HG03565 (cell line): ENCODE measurements at regions not wholly inside any gene's neighbourhood (a gene's known extent, or its start where the extent isn't known, plus 50 kb on each side); places are given as distances from the start of the nearest gene placed in this dataset.

ENCODE experiments used
- ATAC-seq: cut with Tn5 transposase; IDR thresholded peaks from one replicate; pipeline ENCODE4 v1.9.1; 2021; ENCODE audit warnings: mild to moderate bottlenecking, moderate library complexity; ENCODE audit not compliant: unreplicated experiment

DNA sequence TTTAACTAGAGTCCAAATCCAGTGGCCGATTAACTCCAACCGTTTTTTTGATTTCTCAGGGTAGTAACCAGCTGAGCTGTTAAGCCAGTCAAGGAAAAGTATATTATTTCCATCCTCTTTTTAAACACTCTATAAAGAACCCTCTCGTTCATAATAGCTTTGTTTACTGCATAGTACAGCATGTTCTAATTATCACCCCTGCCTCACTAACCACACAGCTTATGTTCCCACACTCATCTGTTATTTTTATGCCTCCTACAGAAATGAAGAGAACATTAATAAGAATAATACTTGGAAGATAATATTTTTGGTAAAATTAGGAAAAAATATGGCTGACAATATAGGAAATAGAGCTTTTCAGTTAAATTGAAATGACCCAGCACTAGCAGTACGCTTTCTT, 2132.8 kb upstream of the CELF4 start:
- no peak for ATAC-seq

DNA sequence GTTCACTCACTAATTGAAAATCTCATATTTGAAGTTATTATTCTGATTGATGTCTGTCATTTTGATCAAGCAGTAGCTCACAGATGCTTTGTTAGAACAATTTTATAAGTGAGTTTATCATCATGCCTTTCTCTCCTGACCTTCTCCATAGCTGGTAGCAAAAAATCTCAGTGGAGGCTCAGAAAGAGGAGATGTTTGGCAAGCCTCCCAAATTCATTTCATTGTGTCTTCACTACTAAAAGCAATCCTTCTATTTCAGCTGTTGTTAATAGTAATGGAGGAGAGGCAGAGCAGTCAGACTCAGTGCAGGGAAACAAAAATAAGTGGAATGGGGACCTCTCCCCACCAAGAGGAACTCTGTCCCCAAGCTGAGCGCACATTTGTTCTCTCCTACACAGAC, 2127.8 kb upstream of the CELF4 start:
- ATAC-seq: no peak

GRCh38 chr18:39692367-39693015, 2126.9 kb upstream of the CELF4 start:
- ATAC-seq: no peak

- ATAC-seq: no peak
Measured at GRCh38 chr18:39685303-39685902, 2119.8 kb upstream of the CELF4 start.

DNA sequence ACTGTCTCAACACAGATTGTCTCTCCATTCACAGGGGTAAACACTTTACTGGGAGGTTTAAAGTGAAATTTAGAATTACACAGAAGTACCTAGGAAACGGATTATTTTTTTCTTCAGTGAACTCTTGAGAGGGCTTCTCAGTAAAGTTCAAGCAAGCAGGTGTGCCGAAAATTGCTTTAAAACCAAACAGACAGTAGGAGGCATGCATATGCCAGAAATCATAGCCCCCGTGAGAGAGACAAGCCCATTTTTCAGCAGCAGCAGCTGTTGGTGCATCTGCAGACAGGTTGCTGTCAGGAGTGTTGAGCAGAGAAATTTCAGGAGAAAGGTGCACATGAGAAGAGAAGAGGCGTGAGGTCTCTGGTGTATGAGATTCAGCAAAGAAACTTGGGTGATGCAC, 2115.5 kb upstream of the CELF4 start:
- no peak for ATAC-seq

- no peak for ATAC-seq
Measured at GRCh38 chr18:39675906-39676305, 2110.3 kb upstream of the CELF4 start.

GRCh38 chr18:39675368-39675767, 2109.8 kb upstream of the CELF4 start:
- ATAC-seq: no peak

DNA sequence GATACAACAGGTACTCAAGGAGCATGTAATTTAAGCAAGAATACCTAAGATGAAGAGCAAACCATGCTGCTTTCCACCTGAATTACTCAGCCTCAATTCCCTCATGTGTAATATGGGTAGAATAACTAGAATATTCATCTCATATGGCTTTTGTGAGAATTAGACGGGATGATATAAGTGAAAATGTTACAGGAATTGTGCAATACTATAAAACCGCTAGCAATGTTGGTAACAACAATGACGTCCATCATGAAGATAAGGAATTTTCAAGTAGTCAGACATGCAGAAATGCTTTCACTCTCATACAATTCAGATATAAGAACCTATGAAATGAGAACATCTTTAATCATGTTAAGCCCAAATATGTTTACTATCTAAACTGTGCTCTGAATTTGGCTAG, 2106.6 kb upstream of the CELF4 start:
- no peak for ATAC-seq

DNA sequence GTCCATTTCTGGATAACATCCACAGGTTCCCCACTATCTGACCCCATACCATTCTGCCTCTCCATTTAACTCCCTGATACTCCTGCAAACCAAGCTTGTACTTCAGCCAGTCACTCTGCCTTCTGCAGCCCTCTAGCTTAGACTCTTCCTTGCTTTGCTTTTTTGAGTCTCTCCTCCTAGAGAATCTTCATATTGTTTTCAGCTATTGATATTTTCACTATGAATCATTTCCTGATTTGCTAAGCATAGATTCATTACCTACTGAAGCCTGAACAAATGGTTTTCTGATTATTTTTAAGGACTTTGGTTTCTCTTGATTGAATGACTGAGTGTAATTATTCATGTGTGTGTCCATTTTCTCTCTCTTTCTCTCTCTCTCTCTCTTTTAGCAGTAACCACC, 2102.3 kb upstream of the CELF4 start:
- no peak for ATAC-seq

DNA sequence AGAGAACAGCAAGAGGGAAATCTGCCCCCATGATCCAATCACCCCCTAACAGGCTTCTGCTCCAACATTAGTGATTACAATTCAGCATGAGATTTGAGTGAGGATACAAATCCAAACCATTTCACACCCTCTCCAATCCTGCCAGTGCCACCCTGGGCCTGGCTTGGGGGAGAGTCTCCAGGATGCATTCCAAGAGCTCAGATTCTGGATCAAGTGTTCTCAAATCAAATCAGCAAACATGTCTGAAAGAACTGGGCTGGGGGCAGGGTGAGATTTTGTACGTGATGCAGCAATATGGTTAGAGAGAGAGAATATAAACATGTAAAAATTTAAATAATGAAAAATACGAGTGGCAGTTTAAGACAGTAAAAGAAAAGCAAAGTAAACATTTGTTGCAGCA, 2100.9 kb upstream of the CELF4 start:
- ATAC-seq: no peak

DNA sequence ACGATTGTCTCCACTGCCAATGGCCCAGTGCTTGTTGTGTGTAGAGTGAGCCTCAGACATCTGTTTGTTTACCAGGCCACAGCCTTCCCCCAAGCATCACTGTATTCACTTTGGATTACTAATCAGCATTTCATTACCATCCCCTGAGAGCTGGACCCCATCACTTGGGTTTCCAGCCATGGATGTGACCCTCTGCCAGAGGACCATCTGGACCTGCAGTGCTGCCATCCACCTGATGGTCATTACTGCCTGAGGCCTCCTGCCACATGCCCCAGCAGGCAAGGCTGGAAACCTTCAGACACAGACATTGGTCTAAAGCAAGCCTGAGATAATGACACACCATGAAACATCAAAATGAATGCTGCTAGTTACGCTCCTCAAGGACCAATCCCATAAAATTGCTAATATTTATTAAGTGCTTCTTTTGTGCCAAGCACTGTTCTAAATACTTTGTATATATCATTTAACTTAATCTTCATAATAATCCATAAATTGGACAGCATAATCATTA, 2096.3 kb upstream of the CELF4 start:
- ATAC-seq: no peak

DNA sequence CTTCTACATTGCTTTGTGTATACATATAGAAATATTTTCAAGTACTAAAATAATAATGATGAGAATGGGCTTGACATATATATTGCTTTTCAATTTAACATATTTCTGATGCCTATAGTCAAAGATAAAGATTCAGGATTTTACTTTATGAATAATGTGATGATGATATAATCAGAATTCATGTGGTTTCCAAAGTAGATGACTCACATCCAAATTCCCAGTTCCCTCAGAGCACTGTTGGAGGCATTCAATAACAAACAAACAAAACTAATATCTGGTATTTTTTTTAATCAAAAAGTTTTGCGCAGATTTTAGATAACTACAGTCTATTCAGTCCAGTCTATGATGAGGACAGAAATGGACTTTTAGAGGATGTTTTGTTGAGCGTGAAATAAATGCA, 2094.5 kb upstream of the CELF4 start:
- ATAC-seq: no peak

DNA sequence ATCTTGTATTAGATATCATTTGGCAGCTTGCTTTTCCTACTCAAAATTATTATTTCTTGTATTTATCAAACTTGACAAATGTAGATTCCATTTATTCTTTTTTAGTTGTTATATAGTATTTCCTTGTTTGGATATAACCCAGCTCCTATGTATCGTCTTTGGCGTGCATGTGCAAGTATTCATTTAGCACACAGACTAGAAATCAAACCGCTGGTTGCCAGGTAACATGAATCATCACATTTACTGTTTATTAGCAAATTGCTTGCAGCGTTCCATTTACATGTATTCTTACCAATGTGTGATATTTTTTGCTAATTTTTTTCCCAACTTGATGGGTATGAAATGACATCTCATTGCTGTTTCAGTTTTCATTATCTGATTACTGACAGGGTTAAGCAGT, 2089.7 kb upstream of the CELF4 start:
- no peak for ATAC-seq

GRCh38 chr18:39653221-39653620, 2087.6 kb upstream of the CELF4 start:
- no peak for ATAC-seq

DNA sequence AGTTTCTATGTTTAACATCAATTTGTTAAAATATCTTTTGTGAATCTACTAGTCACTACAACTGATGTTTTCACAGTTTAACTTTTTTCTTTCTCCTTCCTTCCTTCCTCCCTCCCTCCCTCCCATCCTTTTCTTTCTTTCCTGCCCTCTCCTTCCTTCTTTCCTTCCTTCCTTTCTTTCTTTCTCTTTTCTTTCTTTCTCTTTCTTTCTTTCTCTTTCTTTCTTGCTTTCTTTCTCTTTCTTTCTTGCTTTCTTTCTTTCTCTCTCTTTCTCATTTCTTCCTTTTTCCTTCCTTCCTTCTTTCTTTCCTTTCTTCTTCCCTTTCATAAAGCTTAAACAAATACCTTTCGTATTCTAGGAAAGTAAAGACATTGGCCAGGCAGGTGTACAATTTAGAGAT, 2083.0 kb upstream of the CELF4 start:
- ATAC-seq: no peak

- ATAC-seq: no peak
Measured at GRCh38 chr18:39647627-39648534, 2082.3 kb upstream of the CELF4 start.

DNA sequence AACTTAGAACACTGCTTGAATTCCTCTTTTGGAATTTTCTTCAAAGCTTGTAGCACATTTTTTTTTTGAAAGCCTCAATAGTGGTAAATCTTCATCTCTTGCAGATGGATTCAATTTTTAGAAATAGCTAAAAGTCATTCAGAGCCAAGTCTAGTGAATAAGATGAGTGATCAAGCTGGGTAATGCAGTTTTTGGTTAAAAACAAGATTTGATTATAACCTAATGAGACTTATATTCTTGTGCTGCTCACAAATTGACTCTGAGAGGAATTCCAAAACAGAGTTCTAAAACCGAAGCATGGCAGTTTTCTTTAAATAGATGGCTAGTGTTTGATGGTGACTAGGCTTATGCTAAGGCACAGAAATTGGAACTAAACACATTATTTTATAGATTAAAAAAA, 2072.6 kb upstream of the CELF4 start:
- ATAC-seq: no peak

- ATAC-seq: no peak
Measured at GRCh38 chr18:39636931-39637330, 2071.3 kb upstream of the CELF4 start.

- ATAC-seq: no peak
Measured at GRCh38 chr18:39635966-39636365, 2070.4 kb upstream of the CELF4 start.

- ATAC-seq: no peak
Measured at GRCh38 chr18:39635192-39635591, 2069.6 kb upstream of the CELF4 start.

- no peak for ATAC-seq
Measured at GRCh38 chr18:39627936-39628335, 2062.3 kb upstream of the CELF4 start.

GRCh38 chr18:39624961-39625360, 2059.4 kb upstream of the CELF4 start:
- no peak for ATAC-seq
